Calu3 (cell line): ENCODE measurements at regions not wholly inside any gene's neighbourhood (a gene's known extent, or its start where the extent isn't known, plus 50 kb on each side); places are given as distances from the start of the nearest gene placed in this dataset.

Experiments used
- BruUV-seq: library from RNA; stranded (reverse); fragments of 400-500 nt; replicated peaks from 2 replicates; lab custom pipeline; 2021; lab: Mats Ljungman, UMichigan
- CTCF ChIA-PET: fragments of 300-600 bp; sonication (Branson Sonifier 250); formaldehyde crosslinking; loops from one replicate; lab custom pipeline; 2022; ENCODE audit warnings: antibody characterized with exemption; lab: Charles Lee
- DNase-seq: peaks from one replicate; pipeline ENCODE4 v3.0.0; 2022
- H3K27ac Mint-ChIP-seq: one replicate; pipeline ENCODE4 v1.8.0; 2022; ENCODE audit warnings: mixed read lengths; ENCODE audit not compliant: unreplicated experiment
- H3K27me3 Mint-ChIP-seq: one replicate; pipeline ENCODE4 v1.8.0; 2022; ENCODE audit warnings: mixed read lengths; ENCODE audit not compliant: unreplicated experiment
- H3K36me3 Mint-ChIP-seq: one replicate; pipeline ENCODE4 v1.8.0; 2022; ENCODE audit warnings: mild to moderate bottlenecking, moderate library complexity, mixed read lengths; ENCODE audit not compliant: insufficient read depth, unreplicated experiment
- H3K4me1 Mint-ChIP-seq: one replicate; pipeline ENCODE4 v1.8.0; 2022; ENCODE audit warnings: mild to moderate bottlenecking, low read depth, mixed read lengths; ENCODE audit not compliant: unreplicated experiment
- H3K4me3 Mint-ChIP-seq: one replicate; pipeline ENCODE4 v1.8.0; 2022; ENCODE audit warnings: mild to moderate bottlenecking, low read depth, moderate library complexity, mixed read lengths; ENCODE audit not compliant: unreplicated experiment
- H3K9me3 Mint-ChIP-seq: one replicate; pipeline ENCODE4 v1.8.0; 2022; ENCODE audit warnings: low read depth, mixed read lengths; ENCODE audit not compliant: unreplicated experiment
- intact Hi-C: fragments of 100-400 bp; cut with micrococcal nuclease; formaldehyde crosslinking; loops from one replicate; pipeline ENCODE4 v1.10.0; 2022; ENCODE audit not compliant: unreplicated experiment
- TF ChIP-seq, protein P1 (sequence below): fragments of 200-600 bp; IDR thresholded peaks from one replicate; pipeline ENCODE4 v1.8.0; 2022; ENCODE audit warnings: antibody characterized with exemption; ENCODE audit not compliant: unreplicated experiment

DNA sequence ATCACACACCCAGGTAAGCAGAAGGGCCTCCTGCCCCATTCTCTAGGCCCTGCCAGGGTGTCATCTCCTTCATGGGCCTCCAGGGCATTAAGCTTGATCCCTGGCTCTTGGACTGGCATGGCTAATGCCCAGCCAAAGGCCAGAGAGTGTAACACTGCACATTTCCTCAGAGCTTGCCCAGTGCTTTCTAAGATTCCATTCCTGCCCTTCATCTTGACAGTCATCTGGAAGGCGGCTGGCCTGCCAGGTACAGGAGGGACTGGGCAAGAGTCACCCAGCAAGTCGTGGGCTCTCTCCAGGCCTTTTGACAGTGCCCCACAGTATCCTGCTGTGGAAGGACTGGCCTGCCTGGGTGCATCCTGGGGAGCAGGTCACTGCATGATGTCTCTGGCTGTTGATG, 268.9 kb downstream of the HAUS1 start:
- H3K9me3 Mint-ChIP-seq: no peaks in the 10 kb centered on the region
- peaks cover 59% of the 10 kb centered on the region for H3K27me3 Mint-ChIP-seq
- CTCF ChIA-PET: no interaction called here
- peaks cover 5% of the 10 kb centered on the region for H3K36me3 Mint-ChIP-seq
- BruUV-seq: no TSS peak
- H3K4me3 Mint-ChIP-seq: no peak overlapping the region
- no peak overlapping the region for H3K27ac Mint-ChIP-seq
- DNase-seq: no peak
- intact Hi-C loops: no loop called here
- no peaks in the 10 kb centered on the region for H3K4me1 Mint-ChIP-seq
- TF ChIP-seq, protein P1, sequence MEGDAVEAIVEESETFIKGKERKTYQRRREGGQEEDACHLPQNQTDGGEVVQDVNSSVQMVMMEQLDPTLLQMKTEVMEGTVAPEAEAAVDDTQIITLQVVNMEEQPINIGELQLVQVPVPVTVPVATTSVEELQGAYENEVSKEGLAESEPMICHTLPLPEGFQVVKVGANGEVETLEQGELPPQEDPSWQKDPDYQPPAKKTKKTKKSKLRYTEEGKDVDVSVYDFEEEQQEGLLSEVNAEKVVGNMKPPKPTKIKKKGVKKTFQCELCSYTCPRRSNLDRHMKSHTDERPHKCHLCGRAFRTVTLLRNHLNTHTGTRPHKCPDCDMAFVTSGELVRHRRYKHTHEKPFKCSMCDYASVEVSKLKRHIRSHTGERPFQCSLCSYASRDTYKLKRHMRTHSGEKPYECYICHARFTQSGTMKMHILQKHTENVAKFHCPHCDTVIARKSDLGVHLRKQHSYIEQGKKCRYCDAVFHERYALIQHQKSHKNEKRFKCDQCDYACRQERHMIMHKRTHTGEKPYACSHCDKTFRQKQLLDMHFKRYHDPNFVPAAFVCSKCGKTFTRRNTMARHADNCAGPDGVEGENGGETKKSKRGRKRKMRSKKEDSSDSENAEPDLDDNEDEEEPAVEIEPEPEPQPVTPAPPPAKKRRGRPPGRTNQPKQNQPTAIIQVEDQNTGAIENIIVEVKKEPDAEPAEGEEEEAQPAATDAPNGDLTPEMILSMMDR: no peak

DNA sequence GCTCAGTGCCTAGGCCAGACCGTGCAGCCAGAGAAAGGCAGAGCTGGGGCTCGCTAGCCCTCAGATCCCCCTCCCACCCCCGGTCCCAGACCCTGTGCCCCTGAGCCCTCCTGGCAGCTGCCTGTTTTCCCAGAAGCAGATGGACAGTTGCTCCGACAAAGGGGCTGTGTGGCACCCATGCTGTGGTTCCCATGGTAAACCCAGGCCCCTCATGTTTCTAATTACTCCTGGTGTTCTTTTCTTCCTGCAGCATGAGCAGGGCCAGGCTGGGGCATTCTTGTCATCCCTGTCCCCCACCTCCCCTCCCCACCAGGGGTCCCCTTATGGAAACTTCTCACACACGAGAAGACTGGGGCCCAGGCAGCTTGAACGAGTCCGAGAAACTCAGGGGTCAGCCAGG, 269.6 kb downstream of the HAUS1 start:
- DNase-seq: no peak
- TF ChIP-seq, protein P1: no peak
- intact Hi-C loops: no loop called here
- CTCF ChIA-PET: no interaction called here
- H3K4me3 Mint-ChIP-seq: no peak overlapping the region
- no peaks in the 10 kb centered on the region for H3K9me3 Mint-ChIP-seq
- no peaks in the 10 kb centered on the region for H3K4me1 Mint-ChIP-seq
- peaks cover 5% of the 10 kb centered on the region for H3K36me3 Mint-ChIP-seq
- BruUV-seq: no TSS peak
- H3K27me3 Mint-ChIP-seq: peaks cover 57% of the 10 kb centered on the region
- no peak overlapping the region for H3K27ac Mint-ChIP-seq

DNA sequence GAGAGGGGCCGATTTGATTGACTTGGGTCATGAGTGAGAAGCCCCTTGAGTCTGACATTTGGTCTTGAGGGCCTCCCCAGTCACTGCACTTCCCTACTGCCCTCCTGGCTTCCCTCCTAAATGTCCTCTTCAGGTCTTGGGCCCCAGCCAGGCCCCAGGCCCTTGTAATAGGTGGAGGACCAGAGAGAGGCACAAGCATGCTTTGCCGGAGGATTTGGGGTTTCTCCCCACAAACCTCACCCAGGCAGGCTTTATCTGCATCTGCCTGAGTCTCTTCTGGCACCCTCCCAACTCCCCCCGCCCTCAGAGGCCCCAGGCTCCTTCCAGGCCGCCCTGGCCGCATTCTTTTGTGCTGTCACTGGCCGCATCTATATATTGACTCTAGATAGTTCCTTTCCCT, 270.7 kb downstream of the HAUS1 start:
- Mint-ChIP-seq H3K27ac (no peak overlapping the region), H3K4me1 (no peaks in the 10 kb centered on the region), H3K9me3 (no peaks in the 10 kb centered on the region), H3K27me3 (peaks cover 57% of the 10 kb centered on the region), H3K4me3 (no peak overlapping the region), H3K36me3 (peaks cover 5% of the 10 kb centered on the region)
- peak; percentile 48 for DNase-seq
- intact Hi-C loops: no loop called here
- no TSS peak for BruUV-seq
- TF ChIP-seq, protein P1: no peak
- CTCF ChIA-PET: no interaction called here

DNA sequence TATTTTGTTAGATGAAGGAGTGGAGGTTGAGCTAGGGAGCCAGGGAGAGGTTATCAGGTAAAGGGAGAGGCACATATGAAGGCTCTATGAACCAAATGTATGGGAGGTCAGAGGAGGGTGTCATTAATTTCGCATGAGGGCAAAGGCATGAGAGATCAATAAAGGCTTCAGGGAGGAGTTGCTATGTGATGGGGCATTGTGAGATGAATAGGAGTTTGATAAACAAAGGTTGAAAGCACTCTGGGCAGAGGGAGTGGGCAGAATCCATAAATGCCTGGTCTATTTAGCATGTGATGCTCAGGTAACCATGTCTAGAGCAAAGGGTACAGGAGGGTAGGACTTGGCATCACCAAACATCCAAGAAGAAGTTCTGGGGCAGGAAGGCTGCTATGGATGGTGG, 273.4 kb downstream of the HAUS1 start:
- no peaks in the 10 kb centered on the region for H3K9me3 Mint-ChIP-seq
- H3K27ac Mint-ChIP-seq: no peak overlapping the region
- H3K36me3 Mint-ChIP-seq: no peaks in the 10 kb centered on the region
- no TSS peak for BruUV-seq
- no peak overlapping the region for H3K4me3 Mint-ChIP-seq
- CTCF ChIA-PET: no interaction called here
- DNase-seq: no peak
- intact Hi-C loops: no loop called here
- TF ChIP-seq, protein P1: no peak
- no peaks in the 10 kb centered on the region for H3K4me1 Mint-ChIP-seq
- H3K27me3 Mint-ChIP-seq: peaks cover 66% of the 10 kb centered on the region
